ENCODE measurements at regions not wholly inside any gene's neighbourhood (a gene's known extent, or its start where the extent isn't known, plus 50 kb on each side); places are given as distances from the start of the nearest gene placed in this dataset.

GRCh38 chrX:110421500-110422455, 63.1 kb downstream of the RTL9 start:
- WGBS, 4 donors: 78 to 91% (median 89%) methylated on average over 4 to 5 of the region's 5 CpGs
- Histone ChIP-seq H3K4me3 (no peak overlapping the region), H3K9me3 (replicated peaks in 1 of 3) (no peaks in the 10 kb centered on the region), H3K27ac (no peak overlapping the region), H3K27me3 (peaks cover 36% of the 10 kb centered on the region), H3K4me1 (replicated peaks in 1 of 2) (peaks cover 0 to 4% of the 10 kb centered on the region in 2 donors), H3K36me3 (replicated peaks in 1 of 2) (no peaks in the 10 kb centered on the region)
- DNase-seq: no peak
- intact Hi-C loops (cut with DNase I): no loop called here
- TF ChIP-seq POLR2A (IDR thresholded peaks at IDR 0.05) (no peak), CTCF (IDR thresholded peaks at IDR 0.05) (no peak)

- Histone ChIP-seq H3K9me3 (replicated peaks in 1 of 3) (no peaks in the 10 kb centered on the region), H3K27me3 (peaks cover 37% of the 10 kb centered on the region), H3K4me1 (replicated peaks in 1 of 2) (no peaks in the 10 kb centered on the region), H3K4me3 (no peak overlapping the region), H3K27ac (no peak overlapping the region), H3K36me3 (replicated peaks in 1 of 2) (no peaks in the 10 kb centered on the region)
- TF ChIP-seq POLR2A (IDR thresholded peaks at IDR 0.05) (no peak), CTCF (IDR thresholded peaks at IDR 0.05) (no peak)
- WGBS, 4 donors: 75 to 87% (median 81%) methylated on average over 9 of the region's 9 CpGs
- intact Hi-C loops (cut with DNase I): no loop called here
- no peak for DNase-seq
Measured at GRCh38 chrX:110425222-110426154, 66.8 kb downstream of the RTL9 start.

- intact Hi-C loops (cut with DNase I): no loop called here
- H3K36me3 ChIP-seq (replicated peaks in 1 of 2): no peaks in the 10 kb centered on the region
- H3K27ac ChIP-seq: no peak overlapping the region
- TF ChIP-seq POLR2A (IDR thresholded peaks at IDR 0.05) (no peak), CTCF (IDR thresholded peaks at IDR 0.05) (no peak)
- WGBS, 4 donors: 79 to 85% (median 83%) methylated on average over 6 of the region's 6 CpGs
- no peak overlapping the region for H3K4me3 ChIP-seq
- H3K9me3 ChIP-seq (replicated peaks in 1 of 3): no peaks in the 10 kb centered on the region
- DNase-seq: no peak
- H3K27me3 ChIP-seq: peaks cover 37% of the 10 kb centered on the region
- H3K4me1 ChIP-seq (replicated peaks in 1 of 2): no peaks in the 10 kb centered on the region
Measured at GRCh38 chrX:110426155-110426504, 67.5 kb downstream of the RTL9 start.

- no peak for DNase-seq
- TF ChIP-seq POLR2A (IDR thresholded peaks at IDR 0.05) (no peak), CTCF (IDR thresholded peaks at IDR 0.05) (no peak)
- H3K27me3 ChIP-seq: peaks cover 41% of the 10 kb centered on the region
- no peak overlapping the region for H3K27ac ChIP-seq
- H3K4me1 ChIP-seq (replicated peaks in 1 of 2): no peaks in the 10 kb centered on the region
- H3K4me3 ChIP-seq: no peak overlapping the region
- no peaks in the 10 kb centered on the region for H3K9me3 ChIP-seq (replicated peaks in 1 of 3)
- 60 to 79% (median 78%) methylated on average over 1 of the region's 1 CpG; no CpG with 5 or more reads in 1 of the 4 donors for WGBS, 4 donors
- no peaks in the 10 kb centered on the region for H3K36me3 ChIP-seq (replicated peaks in 1 of 2)
- intact Hi-C loops (cut with DNase I): no loop called here
Measured at GRCh38 chrX:110427076-110427475, 68.4 kb downstream of the RTL9 start.

Measured in adrenal gland (tissue), 9 donors.